ENCODE measurements at regions not wholly inside any gene's neighbourhood (a gene's known extent, or its start where the extent isn't known, plus 50 kb on each side); places are given as distances from the start of the nearest gene placed in this dataset.

- TF ChIP-seq REST (IDR thresholded peaks at IDR 0.05) (no peak), JUND (IDR thresholded peaks at IDR 0.05) (no peak), HNF4G (IDR thresholded peaks at IDR 0.05) (no peak), RAD21 (IDR thresholded peaks at IDR 0.05) (no peak), YY1 (IDR thresholded peaks at IDR 0.05) (no peak), FOXA1 (IDR thresholded peaks at IDR 0.05) (no peak), ATF3 (IDR thresholded peaks at IDR 0.05) (no peak), SP1 (IDR thresholded peaks at IDR 0.05) (no peak), TAF1 (conservative IDR thresholded peaks at IDR 0.05) (no peak), NR2F2 (IDR thresholded peaks at IDR 0.05) (no peak), FOXA2 (IDR thresholded peaks at IDR 0.05) (no peak)
- TF ChIP-seq, protein P1, sequence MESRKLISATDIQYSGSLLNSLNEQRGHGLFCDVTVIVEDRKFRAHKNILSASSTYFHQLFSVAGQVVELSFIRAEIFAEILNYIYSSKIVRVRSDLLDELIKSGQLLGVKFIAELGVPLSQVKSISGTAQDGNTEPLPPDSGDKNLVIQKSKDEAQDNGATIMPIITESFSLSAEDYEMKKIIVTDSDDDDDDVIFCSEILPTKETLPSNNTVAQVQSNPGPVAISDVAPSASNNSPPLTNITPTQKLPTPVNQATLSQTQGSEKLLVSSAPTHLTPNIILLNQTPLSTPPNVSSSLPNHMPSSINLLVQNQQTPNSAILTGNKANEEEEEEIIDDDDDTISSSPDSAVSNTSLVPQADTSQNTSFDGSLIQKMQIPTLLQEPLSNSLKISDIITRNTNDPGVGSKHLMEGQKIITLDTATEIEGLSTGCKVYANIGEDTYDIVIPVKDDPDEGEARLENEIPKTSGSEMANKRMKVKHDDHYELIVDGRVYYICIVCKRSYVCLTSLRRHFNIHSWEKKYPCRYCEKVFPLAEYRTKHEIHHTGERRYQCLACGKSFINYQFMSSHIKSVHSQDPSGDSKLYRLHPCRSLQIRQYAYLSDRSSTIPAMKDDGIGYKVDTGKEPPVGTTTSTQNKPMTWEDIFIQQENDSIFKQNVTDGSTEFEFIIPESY (IDR thresholded peaks at IDR 0.05) = no peak
- TF ChIP-seq, protein P2, sequence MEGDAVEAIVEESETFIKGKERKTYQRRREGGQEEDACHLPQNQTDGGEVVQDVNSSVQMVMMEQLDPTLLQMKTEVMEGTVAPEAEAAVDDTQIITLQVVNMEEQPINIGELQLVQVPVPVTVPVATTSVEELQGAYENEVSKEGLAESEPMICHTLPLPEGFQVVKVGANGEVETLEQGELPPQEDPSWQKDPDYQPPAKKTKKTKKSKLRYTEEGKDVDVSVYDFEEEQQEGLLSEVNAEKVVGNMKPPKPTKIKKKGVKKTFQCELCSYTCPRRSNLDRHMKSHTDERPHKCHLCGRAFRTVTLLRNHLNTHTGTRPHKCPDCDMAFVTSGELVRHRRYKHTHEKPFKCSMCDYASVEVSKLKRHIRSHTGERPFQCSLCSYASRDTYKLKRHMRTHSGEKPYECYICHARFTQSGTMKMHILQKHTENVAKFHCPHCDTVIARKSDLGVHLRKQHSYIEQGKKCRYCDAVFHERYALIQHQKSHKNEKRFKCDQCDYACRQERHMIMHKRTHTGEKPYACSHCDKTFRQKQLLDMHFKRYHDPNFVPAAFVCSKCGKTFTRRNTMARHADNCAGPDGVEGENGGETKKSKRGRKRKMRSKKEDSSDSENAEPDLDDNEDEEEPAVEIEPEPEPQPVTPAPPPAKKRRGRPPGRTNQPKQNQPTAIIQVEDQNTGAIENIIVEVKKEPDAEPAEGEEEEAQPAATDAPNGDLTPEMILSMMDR (IDR thresholded peaks at IDR 0.05; ENCODE audit: low read depth, low read length, missing input control) = no peak
- H3K27ac ChIP-seq (ENCODE audit: low read depth in 1 of 2, low read length in 2 of 2) = no peak overlapping the region
- DNase-seq (ENCODE audit: low spot score) = no peak
- no peak overlapping the region for H3K4me3 ChIP-seq (ENCODE audit: low read depth in 1 of 3, low read length in 3 of 3)
- no peaks in the 10 kb centered on the region for H3K9me3 ChIP-seq (ENCODE audit: control insufficient read depth in 4 of 4, low read length in 3 of 4)
- no peaks in the 10 kb centered on the region for H3K27me3 ChIP-seq (ENCODE audit: control insufficient read depth in 4 of 4, insufficient read depth in 4 of 4, low read length in 3 of 4)
- no peaks in the 10 kb centered on the region for H3K36me3 ChIP-seq (ENCODE audit: control insufficient read depth in 4 of 4, insufficient read depth in 3 of 4, low read depth in 1 of 4, low read length in 3 of 4)
- H3K9ac ChIP-seq (ENCODE audit: low read depth in 1 of 2, low read length in 2 of 2) = no peak overlapping the region
- 85% methylated on average over 4 of the region's 4 CpGs for WGBS
- no peaks in the 10 kb centered on the region for H3K4me1 ChIP-seq (ENCODE audit: control insufficient read depth in 4 of 4, insufficient read depth in 4 of 4, low read length in 3 of 4)
Measured at GRCh38 chr7:46661431-46661830, 740.4 kb upstream of the IGFBP3 start.

GRCh38 chr7:46660402-46660980 is 739.4 kb upstream of the IGFBP3 start:
- no peak overlapping the region for H3K9ac ChIP-seq (ENCODE audit: low read depth in 1 of 2, low read length in 2 of 2)
- no peak for TF ChIP-seq SP1 (IDR thresholded peaks at IDR 0.05)
- TF ChIP-seq MAX (IDR thresholded peaks at IDR 0.05) = no peak
- TF ChIP-seq YY1 (IDR thresholded peaks at IDR 0.05) = no peak
- H3K27me3 ChIP-seq (ENCODE audit: control insufficient read depth in 4 of 4, insufficient read depth in 4 of 4, low read length in 3 of 4) = no peaks in the 10 kb centered on the region
- H3K36me3 ChIP-seq (ENCODE audit: control insufficient read depth in 4 of 4, insufficient read depth in 3 of 4, low read depth in 1 of 4, low read length in 3 of 4) = no peaks in the 10 kb centered on the region
- 92% methylated on average over 2 of the region's 2 CpGs for WGBS
- no peaks in the 10 kb centered on the region for H3K4me1 ChIP-seq (ENCODE audit: control insufficient read depth in 4 of 4, insufficient read depth in 4 of 4, low read length in 3 of 4)
- H3K9me3 ChIP-seq (ENCODE audit: control insufficient read depth in 4 of 4, low read length in 3 of 4) = no peaks in the 10 kb centered on the region
- H3K4me3 ChIP-seq (ENCODE audit: low read depth in 1 of 3, low read length in 3 of 3) = no peak overlapping the region
- H3K27ac ChIP-seq (ENCODE audit: low read depth in 1 of 2, low read length in 2 of 2) = no peak overlapping the region
- DNase-seq (ENCODE audit: low spot score) = no peak

All from liver (tissue), 8 donors.